ACC112 (cell line): ENCODE measurements at regions not wholly inside any gene's neighbourhood (a gene's known extent, or its start where the extent isn't known, plus 50 kb on each side); places are given as distances from the start of the nearest gene placed in this dataset.

Experiments used
- H2AFZ ChIP-seq: fragments of 200-600 bp; sonication (generic); one replicate; pipeline ENCODE4 v1.6.0; 2017; ENCODE audit warnings: antibody characterized with exemption, low read length; ENCODE audit not compliant: unreplicated experiment
- H3K27ac ChIP-seq: fragments of 200-600 bp; sonication (generic); 2 replicates; pipeline ENCODE4 v1.5.1; 2014; ENCODE audit warnings: low read depth, mild to moderate bottlenecking, antibody characterized with exemption, low read length, moderate library complexity
- H3K27me3 ChIP-seq: fragments of 200-600 bp; sonication (generic); 2 replicates; pipeline ENCODE4 v1.6.1; 2014; ENCODE audit warnings: mild to moderate bottlenecking, antibody characterized with exemption, low read length, moderate library complexity, mixed read lengths; ENCODE audit not compliant: insufficient read depth
- H3K36me3 ChIP-seq: fragments of 200-600 bp; sonication (generic); 2 replicates; pipeline ENCODE4 v1.6.1; 2016; ENCODE audit warnings: mild to moderate bottlenecking, antibody characterized with exemption, low read length, moderate library complexity, mixed read lengths; ENCODE audit not compliant: insufficient read depth
- H3K4me1 ChIP-seq: fragments of 200-600 bp; sonication (generic); one replicate; pipeline ENCODE4 v1.6.1; 2016; ENCODE audit warnings: low read length, mixed read lengths; ENCODE audit not compliant: insufficient read depth, unreplicated experiment, control insufficient read depth
- H3K4me3 ChIP-seq: fragments of 200-600 bp; sonication (generic); 2 replicates; pipeline ENCODE4 v1.5.1; 2014; ENCODE audit warnings: mild to moderate bottlenecking, low read depth, low read length
- H3K79me2 ChIP-seq: fragments of 200-600 bp; sonication (generic); one replicate; pipeline ENCODE4 v1.6.0; 2016; ENCODE audit warnings: low read length; ENCODE audit not compliant: control insufficient read depth, unreplicated experiment, insufficient read depth

DNA sequence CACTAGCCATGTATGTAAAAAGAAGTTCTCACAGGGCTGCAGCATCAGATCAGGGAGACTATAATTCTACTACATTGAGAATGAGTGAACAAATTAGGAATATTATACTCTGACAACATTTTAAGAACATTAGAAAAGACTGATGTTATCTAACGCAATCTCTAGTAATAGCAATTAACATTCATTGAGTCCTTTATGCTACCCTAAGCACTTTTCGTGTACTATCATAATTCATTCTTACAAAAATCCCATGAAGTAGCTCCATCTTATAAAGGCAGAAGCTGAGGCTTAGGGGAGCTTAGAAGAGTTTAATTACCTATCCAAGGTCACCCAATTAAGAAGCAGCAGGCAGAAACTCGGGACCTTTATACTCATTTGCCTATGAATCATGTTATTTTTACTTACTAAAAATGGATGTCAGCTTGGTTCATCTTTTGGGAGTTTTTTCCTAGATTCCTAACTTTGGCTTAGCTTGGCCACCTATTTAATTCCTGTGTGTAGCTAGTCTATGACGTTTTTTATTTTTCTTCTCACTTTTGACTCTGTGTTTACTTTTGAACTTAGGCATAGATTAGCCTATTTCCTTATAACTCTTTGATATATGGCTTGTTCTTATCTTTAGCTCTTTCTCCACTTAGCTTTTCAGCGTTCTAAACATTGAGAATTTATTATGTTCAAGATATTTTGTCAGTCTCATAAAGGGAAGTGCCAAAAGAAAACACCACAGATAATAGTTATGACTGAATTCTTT lies 333.5 kb upstream of the DCN start:
- no peaks in the 10 kb centered on the region for H3K4me1 ChIP-seq
- H3K27me3 ChIP-seq = peaks cover 14% of the 10 kb centered on the region
- no peak overlapping the region for H2AFZ ChIP-seq
- no peaks in the 10 kb centered on the region for H3K79me2 ChIP-seq
- no peak overlapping the region for H3K27ac ChIP-seq
- no peak overlapping the region for H3K4me3 ChIP-seq
- H3K36me3 ChIP-seq = no peaks in the 10 kb centered on the region

DNA sequence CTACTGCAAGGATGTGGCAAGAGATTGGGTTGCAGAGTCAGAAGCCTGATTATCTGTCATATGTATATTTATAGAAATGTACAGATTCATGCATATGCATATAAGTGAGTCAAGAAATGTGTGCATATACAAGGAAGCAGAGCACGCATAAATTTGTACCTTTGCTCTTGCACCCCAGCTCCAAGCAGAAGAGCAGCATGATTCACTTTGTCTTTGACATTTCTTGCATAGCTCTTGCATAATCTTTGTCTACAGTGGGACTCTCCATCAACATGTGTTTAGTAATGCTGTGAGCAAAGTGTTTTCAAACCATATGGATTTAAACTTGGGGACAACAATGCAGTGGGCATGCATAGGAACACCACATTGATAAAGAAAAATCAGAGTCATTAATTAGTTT lies 330.7 kb upstream of the DCN start:
- H3K79me2 ChIP-seq = no peaks in the 10 kb centered on the region
- no peak overlapping the region for H2AFZ ChIP-seq
- H3K36me3 ChIP-seq = no peaks in the 10 kb centered on the region
- no peak overlapping the region for H3K27ac ChIP-seq
- peaks cover 10% of the 10 kb centered on the region for H3K27me3 ChIP-seq
- no peak overlapping the region for H3K4me3 ChIP-seq
- no peaks in the 10 kb centered on the region for H3K4me1 ChIP-seq

DNA sequence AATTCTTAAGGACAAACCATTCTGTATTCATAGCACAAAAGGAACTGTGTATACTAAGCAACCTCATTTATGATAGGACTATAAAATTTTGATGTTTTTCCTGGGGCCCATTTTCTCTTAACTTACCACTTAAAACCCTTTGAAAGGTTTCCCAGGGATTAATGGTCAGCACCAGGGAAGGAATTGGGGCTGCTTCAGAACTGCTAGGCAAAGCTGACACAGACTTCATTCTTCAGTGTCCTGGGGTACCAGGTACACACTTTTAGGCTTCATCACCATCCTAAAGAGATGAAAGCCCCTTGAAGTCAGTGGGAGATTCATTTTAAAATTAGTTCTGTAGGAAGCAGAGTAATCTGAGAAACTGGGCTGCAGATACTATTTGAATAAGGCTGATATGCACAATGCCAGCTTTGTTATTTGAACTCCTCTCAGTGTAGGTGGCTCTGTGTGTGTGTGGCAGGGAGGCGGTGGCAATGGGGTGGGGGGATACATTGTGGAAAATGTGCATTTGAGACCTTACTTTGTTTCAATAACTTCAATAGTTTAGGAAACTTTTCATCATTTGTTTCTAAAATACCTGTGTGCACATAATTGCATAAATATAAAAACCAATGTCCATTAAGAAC lies 329.3 kb upstream of the DCN start:
- Histone ChIP-seq H2AFZ (no peak overlapping the region), H3K36me3 (no peaks in the 10 kb centered on the region), H3K4me1 (no peaks in the 10 kb centered on the region), H3K27ac (no peak overlapping the region), H3K79me2 (no peaks in the 10 kb centered on the region), H3K4me3 (no peak overlapping the region), H3K27me3 (peaks cover 7% of the 10 kb centered on the region)

DNA sequence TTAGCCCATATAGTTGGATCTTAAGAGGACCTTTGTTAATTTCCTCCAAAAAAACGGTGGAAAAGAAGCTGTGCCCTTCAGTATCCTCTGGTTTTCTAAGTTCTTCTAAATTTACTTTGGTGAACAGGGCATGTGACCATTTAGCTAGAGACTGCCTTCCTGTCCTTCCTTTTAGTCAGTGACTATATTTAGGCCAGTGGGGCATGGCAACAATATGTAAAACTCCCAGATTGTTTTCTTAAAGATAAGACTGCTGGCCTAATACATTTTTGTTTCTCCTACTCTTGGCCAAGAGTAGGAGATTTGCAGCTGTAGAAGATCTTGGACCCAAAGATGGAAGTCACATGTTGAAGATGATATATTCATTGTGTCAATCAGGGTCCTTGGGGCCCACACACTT lies 325.1 kb upstream of the DCN start:
- Histone ChIP-seq H3K27ac (no peak overlapping the region), H3K79me2 (no peaks in the 10 kb centered on the region), H3K27me3 (no peaks in the 10 kb centered on the region), H3K4me1 (no peaks in the 10 kb centered on the region), H3K36me3 (no peaks in the 10 kb centered on the region), H2AFZ (no peak overlapping the region), H3K4me3 (no peak overlapping the region)

DNA sequence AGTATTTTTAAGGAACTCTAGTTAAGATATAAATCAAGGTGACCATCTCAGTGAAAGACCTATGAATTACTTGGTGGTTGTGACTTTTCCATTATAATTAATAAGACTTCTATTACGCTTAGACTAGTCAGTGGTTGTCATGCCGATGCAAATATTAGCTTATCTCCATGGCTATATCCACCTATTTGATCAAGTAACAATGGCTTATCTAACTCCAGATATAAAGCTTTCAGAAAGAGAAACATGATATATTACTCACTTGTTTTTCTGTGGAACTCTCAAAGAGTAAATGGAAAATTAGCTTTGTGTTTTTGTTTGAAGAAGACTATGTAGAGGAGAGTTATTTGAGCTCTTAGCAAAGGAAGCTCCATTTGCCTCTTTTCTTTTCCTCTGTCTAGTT lies 323.8 kb upstream of the DCN start:
- H3K27me3 ChIP-seq = no peaks in the 10 kb centered on the region

DNA sequence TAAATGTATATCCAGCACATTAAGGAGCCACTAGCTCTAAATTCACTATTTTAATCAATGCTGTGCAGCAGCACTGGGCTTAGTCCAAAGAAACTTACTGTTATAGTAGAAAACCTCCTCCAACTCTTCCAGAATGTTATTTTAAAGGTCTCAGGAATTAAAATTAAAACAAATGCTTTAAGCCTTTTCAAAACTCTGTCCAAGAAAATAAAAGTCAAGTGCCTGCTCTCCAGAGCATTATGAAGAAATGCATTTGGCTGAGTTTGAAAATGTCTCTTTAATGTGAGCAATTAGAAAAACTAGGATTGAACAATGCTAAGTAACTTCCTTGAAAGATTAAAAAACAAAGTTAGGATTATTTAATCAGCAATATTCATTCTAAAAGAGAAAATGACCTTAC lies 322.4 kb upstream of the DCN start:
- no peaks in the 10 kb centered on the region for H3K4me1 ChIP-seq
- no peak overlapping the region for H3K4me3 ChIP-seq
- no peaks in the 10 kb centered on the region for H3K27me3 ChIP-seq
- H3K27ac ChIP-seq = no peak overlapping the region
- no peaks in the 10 kb centered on the region for H3K79me2 ChIP-seq
- no peak overlapping the region for H2AFZ ChIP-seq
- no peaks in the 10 kb centered on the region for H3K36me3 ChIP-seq

More for the DNA sequence above, 323.8 kb upstream of the DCN start:
- Histone ChIP-seq H3K4me1 (no peaks in the 10 kb centered on the region), H3K36me3 (no peaks in the 10 kb centered on the region), H3K27ac (no peak overlapping the region), H3K4me3 (no peak overlapping the region), H3K79me2 (no peaks in the 10 kb centered on the region), H2AFZ (no peak overlapping the region)

DNA sequence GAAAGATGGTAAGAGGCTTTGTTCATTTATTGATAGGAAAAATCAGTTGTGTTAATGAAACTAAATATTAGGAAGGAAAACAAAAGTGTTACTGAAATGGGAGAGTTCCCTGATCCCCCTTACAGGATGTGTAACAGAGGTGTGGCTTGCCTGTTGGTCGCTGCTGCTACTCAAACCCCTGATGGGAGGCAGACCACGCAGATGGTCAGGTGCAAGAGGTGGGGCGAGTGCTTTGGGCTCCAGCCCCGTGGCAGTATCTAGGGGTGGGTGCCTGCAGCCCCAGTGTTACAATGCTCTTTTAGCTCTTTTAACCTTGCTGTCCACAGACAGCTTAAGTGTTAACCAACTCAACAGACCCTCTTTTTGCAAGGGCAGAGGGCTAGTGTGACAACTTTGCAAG lies 319.6 kb upstream of the DCN start:
- no peaks in the 10 kb centered on the region for H3K27me3 ChIP-seq
- no peaks in the 10 kb centered on the region for H3K4me1 ChIP-seq
- no peaks in the 10 kb centered on the region for H3K36me3 ChIP-seq
- no peaks in the 10 kb centered on the region for H3K79me2 ChIP-seq
- no peak overlapping the region for H3K4me3 ChIP-seq
- no peak overlapping the region for H2AFZ ChIP-seq
- no peak overlapping the region for H3K27ac ChIP-seq

DNA sequence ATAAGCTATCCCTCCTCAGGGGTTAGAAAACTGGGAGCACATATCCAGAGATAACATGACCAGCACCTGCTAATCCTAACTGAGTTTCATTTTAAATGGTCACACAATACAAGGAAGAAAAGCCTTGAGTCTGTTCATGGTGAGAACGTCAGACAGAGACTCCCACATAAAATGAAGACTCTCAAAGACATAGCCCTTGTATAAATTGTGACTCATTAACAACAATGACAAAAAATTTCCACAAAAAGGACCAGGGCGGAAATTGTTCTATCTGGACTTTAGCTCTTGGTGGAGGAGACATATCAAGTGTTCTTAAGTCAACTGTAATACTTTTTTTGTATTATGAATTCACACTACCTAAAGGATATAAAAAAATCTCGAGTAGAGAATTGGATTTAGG lies 313.7 kb upstream of the DCN start:
- Histone ChIP-seq H3K36me3 (no peaks in the 10 kb centered on the region), H3K79me2 (no peaks in the 10 kb centered on the region), H3K27me3 (no peaks in the 10 kb centered on the region), H3K4me3 (no peak overlapping the region), H3K4me1 (peaks cover 6% of the 10 kb centered on the region), H2AFZ (no peak overlapping the region), H3K27ac (no peak overlapping the region)

DNA sequence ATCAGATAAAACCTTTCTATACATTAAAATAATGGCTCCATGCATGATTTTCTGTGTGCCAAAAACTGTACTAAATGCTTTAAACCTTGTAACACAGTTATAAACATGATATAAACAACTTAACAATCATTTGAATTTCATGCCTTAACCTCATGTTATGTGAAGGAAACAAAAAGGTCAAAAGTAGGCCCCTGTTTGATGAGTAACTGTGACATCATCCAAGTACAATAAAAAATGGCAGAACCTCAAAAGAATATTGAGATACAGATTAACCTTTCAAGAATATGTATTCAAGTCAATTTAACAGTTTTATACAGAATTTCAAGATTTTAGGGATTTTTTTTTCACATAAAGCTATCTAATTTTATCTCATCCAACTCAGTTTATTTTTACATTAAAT lies 310.7 kb upstream of the DCN start:
- H2AFZ ChIP-seq = no peak overlapping the region
- no peaks in the 10 kb centered on the region for H3K36me3 ChIP-seq
- H3K27me3 ChIP-seq = no peaks in the 10 kb centered on the region
- H3K4me3 ChIP-seq = no peak overlapping the region
- H3K27ac ChIP-seq = no peak overlapping the region
- H3K4me1 ChIP-seq = peaks cover 6% of the 10 kb centered on the region
- no peaks in the 10 kb centered on the region for H3K79me2 ChIP-seq

DNA sequence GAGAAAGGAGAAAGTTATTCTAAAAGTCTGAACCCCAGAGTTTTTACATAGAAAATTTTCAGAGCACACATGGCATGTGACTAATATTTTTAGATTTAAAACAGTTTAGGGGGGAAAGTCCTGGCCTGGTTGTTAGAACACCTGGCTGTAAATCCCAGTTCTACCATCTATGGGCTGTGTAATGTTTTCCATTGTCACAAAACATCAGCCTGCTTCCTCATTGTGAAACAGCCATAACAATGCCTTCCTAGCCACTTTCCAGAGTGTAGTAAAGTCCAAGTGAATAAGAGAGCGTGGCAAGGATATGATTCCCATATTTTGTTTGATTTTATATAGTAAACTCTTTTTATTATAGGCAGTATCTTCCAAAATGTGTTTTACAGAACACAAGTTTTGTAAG lies 310.0 kb upstream of the DCN start:
- no peak overlapping the region for H3K4me3 ChIP-seq
- no peaks in the 10 kb centered on the region for H3K36me3 ChIP-seq
- no peak overlapping the region for H2AFZ ChIP-seq
- no peaks in the 10 kb centered on the region for H3K79me2 ChIP-seq
- no peak overlapping the region for H3K27ac ChIP-seq
- no peaks in the 10 kb centered on the region for H3K27me3 ChIP-seq
- H3K4me1 ChIP-seq = peaks cover 6% of the 10 kb centered on the region

DNA sequence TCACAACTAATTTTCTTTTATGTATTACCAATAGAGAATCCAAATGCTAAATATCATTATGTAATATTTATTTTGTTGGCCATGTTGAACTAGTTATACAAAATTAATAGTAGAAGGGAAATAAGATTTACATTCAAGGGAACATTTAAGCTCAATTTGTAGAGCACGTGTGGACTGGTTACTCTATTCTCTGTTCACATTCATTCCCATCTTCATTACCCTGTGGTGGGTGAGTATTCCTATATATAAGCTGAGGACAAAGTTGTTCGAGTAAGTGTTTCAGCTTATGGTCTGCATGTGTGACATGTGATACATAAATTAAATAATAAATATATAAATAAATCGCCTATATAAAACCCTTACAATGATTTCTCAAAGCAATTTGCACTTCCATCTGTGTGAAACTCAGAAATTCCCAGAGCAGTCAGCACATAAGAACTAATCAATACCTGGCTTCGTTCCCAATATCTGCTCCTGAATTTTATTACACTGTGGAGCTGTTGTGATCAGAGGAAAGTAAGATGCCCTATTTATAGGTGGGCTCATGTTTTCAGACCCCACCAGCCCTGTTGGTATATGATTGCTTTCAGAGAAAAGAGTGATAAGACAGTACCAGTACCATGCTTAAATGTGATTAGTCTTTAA lies 308.2 kb upstream of the DCN start:
- Histone ChIP-seq H3K27me3 (no peaks in the 10 kb centered on the region), H3K4me3 (no peak overlapping the region), H2AFZ (no peak overlapping the region), H3K79me2 (no peaks in the 10 kb centered on the region), H3K27ac (no peak overlapping the region), H3K36me3 (no peaks in the 10 kb centered on the region), H3K4me1 (peaks cover 6% of the 10 kb centered on the region)
